ENCODE measurements at regions not wholly inside any gene's neighbourhood (a gene's known extent, or its start where the extent isn't known, plus 50 kb on each side); places are given as distances from the start of the nearest gene placed in this dataset.

- DNase-seq = peak; percentile 98
- Histone ChIP-seq H3K27me3 (replicated peaks) (no peaks in the 10 kb centered on the region), H3K4me3 (ENCODE audit: low read depth, low read length) (no peak overlapping the region), H3K36me3 (replicated peaks) (no peaks in the 10 kb centered on the region), H3K27ac (peak overlapping the region; percentile 98)
- in situ Hi-C loops (cut with HindIII; ENCODE audit: low pct_ligation_motif_present, low sequenced_read_pairs) = no loop called here
- TF ChIP-seq CTCF (IDR thresholded peaks at IDR 0.05; ENCODE audit: low read depth, low read length, missing control alignments) = no peak
Measured at GRCh38 chr18:22639026-22639463, 221.3 kb upstream of the CTAGE1 start.

DNA sequence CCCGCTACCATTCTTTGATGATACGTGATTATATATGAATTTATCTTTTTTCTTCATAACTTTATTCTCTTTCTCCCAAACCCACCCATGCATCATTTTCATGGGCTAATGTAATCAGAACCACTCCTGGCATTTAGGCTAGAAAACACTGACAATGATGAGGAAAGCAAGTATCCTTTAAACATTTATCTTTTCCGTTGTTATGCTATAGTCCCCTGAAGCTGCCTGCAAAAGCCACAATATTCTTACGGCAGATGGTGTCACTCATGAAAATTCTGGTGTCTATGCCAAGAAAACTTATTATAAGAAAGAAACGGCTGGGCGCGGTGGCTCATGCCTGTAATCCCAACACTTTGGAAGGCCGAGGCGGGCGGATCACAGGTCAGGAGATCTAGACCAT, 221.8 kb upstream of the CTAGE1 start:
- Histone ChIP-seq H3K36me3 (replicated peaks) (no peaks in the 10 kb centered on the region), H3K27ac (peak overlapping the region; percentile 98), H3K27me3 (replicated peaks) (no peaks in the 10 kb centered on the region), H3K4me3 (ENCODE audit: low read depth, low read length) (no peak overlapping the region)
- peak; percentile 56 for DNase-seq
- no peak for TF ChIP-seq CTCF (IDR thresholded peaks at IDR 0.05; ENCODE audit: low read depth, low read length, missing control alignments)
- in situ Hi-C loops (cut with HindIII; ENCODE audit: low pct_ligation_motif_present, low sequenced_read_pairs) = no loop called here

- Histone ChIP-seq H3K27ac (peak overlapping the region; percentile 98), H3K36me3 (replicated peaks) (no peaks in the 10 kb centered on the region), H3K4me3 (ENCODE audit: low read depth, low read length) (no peak overlapping the region), H3K27me3 (replicated peaks) (no peaks in the 10 kb centered on the region)
- DNase-seq = no peak
- TF ChIP-seq CTCF (IDR thresholded peaks at IDR 0.05; ENCODE audit: low read depth, low read length, missing control alignments) = no peak
- in situ Hi-C loops (cut with HindIII; ENCODE audit: low pct_ligation_motif_present, low sequenced_read_pairs) = no loop called here
Measured at GRCh38 chr18:22640281-22640842, 222.6 kb upstream of the CTAGE1 start.

- Histone ChIP-seq H3K27me3 (replicated peaks) (no peaks in the 10 kb centered on the region), H3K27ac (no peak overlapping the region)
Measured at GRCh38 chr18:22641958-22642357, 224.2 kb upstream of the CTAGE1 start.

DNA sequence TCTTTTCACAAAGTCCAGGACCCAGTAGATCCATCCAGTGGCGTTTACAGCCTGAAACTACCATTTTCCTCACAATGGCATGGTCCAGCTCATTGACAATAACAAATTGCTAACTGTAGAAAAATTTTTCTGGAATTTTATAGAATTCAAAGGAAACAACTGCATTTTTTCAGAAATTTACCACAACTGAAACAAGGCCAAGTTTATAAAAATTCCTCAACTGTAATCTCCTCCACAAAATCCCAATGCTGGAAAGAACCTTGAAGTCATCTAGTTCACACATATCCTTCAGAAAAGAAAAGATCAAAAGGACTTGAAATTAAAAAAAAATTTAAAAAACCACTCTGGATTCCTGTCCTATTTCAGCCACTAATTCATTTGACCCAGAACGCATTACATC, 226.0 kb upstream of the CTAGE1 start:
- in situ Hi-C loops (cut with HindIII; ENCODE audit: low pct_ligation_motif_present, low sequenced_read_pairs) = no loop called here
- no peaks in the 10 kb centered on the region for H3K36me3 ChIP-seq (replicated peaks)
- TF ChIP-seq CTCF (IDR thresholded peaks at IDR 0.05; ENCODE audit: low read depth, low read length, missing control alignments) = no peak
- no peak overlapping the region for H3K4me3 ChIP-seq (ENCODE audit: low read depth, low read length)
- DNase-seq = no peak
- H3K27ac ChIP-seq = peak overlapping the region; percentile 12
- no peaks in the 10 kb centered on the region for H3K27me3 ChIP-seq (replicated peaks)

More at GRCh38 chr18:22641958-22642357, 224.2 kb upstream of the CTAGE1 start:
- Histone ChIP-seq H3K4me3 (ENCODE audit: low read depth, low read length) (no peak overlapping the region), H3K36me3 (replicated peaks) (no peaks in the 10 kb centered on the region)
- in situ Hi-C loops (cut with HindIII; ENCODE audit: low pct_ligation_motif_present, low sequenced_read_pairs) = no loop called here
- no peak for DNase-seq
- TF ChIP-seq CTCF (IDR thresholded peaks at IDR 0.05; ENCODE audit: low read depth, low read length, missing control alignments) = no peak

GRCh38 chr18:22650247-22650646, 232.5 kb upstream of the CTAGE1 start:
- in situ Hi-C loops (cut with HindIII; ENCODE audit: low pct_ligation_motif_present, low sequenced_read_pairs) = no loop called here
- no peaks in the 10 kb centered on the region for H3K27me3 ChIP-seq (replicated peaks)
- DNase-seq = no peak
- no peak overlapping the region for H3K27ac ChIP-seq
- no peak overlapping the region for H3K4me3 ChIP-seq (ENCODE audit: low read depth, low read length)
- TF ChIP-seq CTCF (IDR thresholded peaks at IDR 0.05; ENCODE audit: low read depth, low read length, missing control alignments) = no peak
- H3K36me3 ChIP-seq (replicated peaks) = no peaks in the 10 kb centered on the region
